ENCODE measurements at regions not wholly inside any gene's neighbourhood (a gene's known extent, or its start where the extent isn't known, plus 50 kb on each side); places are given as distances from the start of the nearest gene placed in this dataset.

DNA sequence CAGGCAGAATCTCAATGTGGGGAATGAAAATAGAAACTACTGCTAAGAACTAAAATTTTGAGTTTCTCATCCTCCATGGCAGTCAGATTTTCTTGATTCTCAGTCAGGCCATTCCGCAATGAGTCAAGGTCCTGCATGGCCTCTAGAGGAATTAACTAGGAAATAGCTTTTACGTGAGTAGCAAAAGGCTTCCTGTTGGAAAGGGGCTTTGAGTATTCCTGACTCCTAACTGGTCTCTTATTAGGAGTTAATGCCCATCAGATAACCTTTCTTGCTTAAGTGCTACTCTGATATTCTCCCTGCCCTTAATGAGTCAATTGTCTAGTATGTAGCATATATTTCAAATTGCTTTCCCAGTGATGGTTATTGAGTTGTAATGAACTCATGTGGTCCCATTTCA, 65.7 kb upstream of the ARHGAP24 start:
- Histone ChIP-seq H3K36me3 (no peaks in the 10 kb centered on the region), H3K27ac (no peak overlapping the region), H3K4me3 (no peak overlapping the region), H3K4me1 (no peaks in the 10 kb centered on the region), H3K27me3 (no peaks in the 10 kb centered on the region), H3K9me3 (no peaks in the 10 kb centered on the region)
- TF ChIP-seq, protein P1, sequence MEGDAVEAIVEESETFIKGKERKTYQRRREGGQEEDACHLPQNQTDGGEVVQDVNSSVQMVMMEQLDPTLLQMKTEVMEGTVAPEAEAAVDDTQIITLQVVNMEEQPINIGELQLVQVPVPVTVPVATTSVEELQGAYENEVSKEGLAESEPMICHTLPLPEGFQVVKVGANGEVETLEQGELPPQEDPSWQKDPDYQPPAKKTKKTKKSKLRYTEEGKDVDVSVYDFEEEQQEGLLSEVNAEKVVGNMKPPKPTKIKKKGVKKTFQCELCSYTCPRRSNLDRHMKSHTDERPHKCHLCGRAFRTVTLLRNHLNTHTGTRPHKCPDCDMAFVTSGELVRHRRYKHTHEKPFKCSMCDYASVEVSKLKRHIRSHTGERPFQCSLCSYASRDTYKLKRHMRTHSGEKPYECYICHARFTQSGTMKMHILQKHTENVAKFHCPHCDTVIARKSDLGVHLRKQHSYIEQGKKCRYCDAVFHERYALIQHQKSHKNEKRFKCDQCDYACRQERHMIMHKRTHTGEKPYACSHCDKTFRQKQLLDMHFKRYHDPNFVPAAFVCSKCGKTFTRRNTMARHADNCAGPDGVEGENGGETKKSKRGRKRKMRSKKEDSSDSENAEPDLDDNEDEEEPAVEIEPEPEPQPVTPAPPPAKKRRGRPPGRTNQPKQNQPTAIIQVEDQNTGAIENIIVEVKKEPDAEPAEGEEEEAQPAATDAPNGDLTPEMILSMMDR (IDR thresholded peaks at IDR 0.05), result no peak
- TF ChIP-seq POLR2AphosphoS5 (IDR thresholded peaks at IDR 0.05) (no peak), POLR2A (IDR thresholded peaks at IDR 0.05) (no peak), EP300 (IDR thresholded peaks at IDR 0.05; ENCODE audit: low read depth) (no peak)
- 93 to 95% methylated on average over 2 of the region's 2 CpGs for WGBS, 2 donors (ENCODE audit: low coverage in 1 of 2)
- intact Hi-C loops (cut with DNase I; ENCODE audit: low total_unique reads), result no loop called here
- no peak for DNase-seq
- in situ Hi-C loops (cut with MboI; ENCODE audit: low pct_ligation_motif_present in 1 of 4, low pct_unique_long_range_greater_than_20kb in 1 of 4, low sequenced_read_pairs in 3 of 4), result loop anchor here in 1 of 4 donors (25.0 kb wide), 1 partner anchor 328 kb away; no protein-coding TSS in a partner anchor

DNA sequence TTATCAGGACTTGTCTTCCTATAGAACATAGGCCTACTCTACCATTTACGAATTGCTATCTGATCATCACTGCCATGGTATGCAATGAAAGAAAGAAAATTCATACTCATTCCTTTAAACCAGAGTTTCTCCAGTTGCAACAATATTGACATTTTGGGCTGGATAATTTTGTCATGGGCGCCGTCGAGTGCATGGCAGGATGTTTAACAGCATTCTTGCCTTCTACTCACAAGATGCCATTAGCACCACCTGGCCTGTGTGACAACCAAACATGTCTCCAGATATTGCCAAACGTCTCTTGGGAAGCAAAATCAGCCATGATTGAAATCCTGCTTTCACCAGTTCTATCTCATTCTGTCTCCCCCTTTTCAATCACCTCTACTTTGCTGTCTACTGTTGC, 63.6 kb upstream of the ARHGAP24 start:
- H3K4me1 ChIP-seq, result no peaks in the 10 kb centered on the region

GRCh38 chr4:85414972-85415371, 60.0 kb upstream of the ARHGAP24 start:
- Histone ChIP-seq H3K36me3 (no peaks in the 10 kb centered on the region), H3K4me3 (no peak overlapping the region), H3K27ac (no peak overlapping the region), H3K4me1 (no peaks in the 10 kb centered on the region), H3K9me3 (no peaks in the 10 kb centered on the region), H3K27me3 (no peaks in the 10 kb centered on the region)
- WGBS, 2 donors (ENCODE audit: low coverage in 1 of 2), result 54 to 87% methylated on average over 3 of the region's 3 CpGs
- intact Hi-C loops (cut with DNase I; ENCODE audit: low total_unique reads) (no loop called here), in situ Hi-C loops (cut with MboI; ENCODE audit: low pct_ligation_motif_present in 1 of 4, low pct_unique_long_range_greater_than_20kb in 1 of 4, low sequenced_read_pairs in 3 of 4) (loop anchor here in 1 of 4 donors (25.0 kb wide), 1 partner anchor 322 kb away; no protein-coding TSS in a partner anchor)
- TF ChIP-seq POLR2A (IDR thresholded peaks at IDR 0.05) (no peak), EP300 (IDR thresholded peaks at IDR 0.05; ENCODE audit: low read depth) (no peak), POLR2AphosphoS5 (IDR thresholded peaks at IDR 0.05) (no peak)
- TF ChIP-seq, protein P1 (IDR thresholded peaks at IDR 0.05), result no peak
- DNase-seq, result no peak

More for the DNA sequence above, 63.6 kb upstream of the ARHGAP24 start:
- Histone ChIP-seq H3K27ac (no peak overlapping the region), H3K9me3 (no peaks in the 10 kb centered on the region), H3K27me3 (no peaks in the 10 kb centered on the region), H3K36me3 (no peaks in the 10 kb centered on the region), H3K4me3 (no peak overlapping the region)
- in situ Hi-C loops (cut with MboI; ENCODE audit: low pct_ligation_motif_present in 1 of 4, low pct_unique_long_range_greater_than_20kb in 1 of 4, low sequenced_read_pairs in 3 of 4) (loop anchor here in 1 of 4 donors (25.0 kb wide), 1 partner anchor 326 kb away; no protein-coding TSS in a partner anchor), intact Hi-C loops (cut with DNase I; ENCODE audit: low total_unique reads) (no loop called here)
- 90 to 100% methylated on average over 1 to 5 of the region's 5 CpGs for WGBS, 2 donors (ENCODE audit: low coverage in 1 of 2)
- TF ChIP-seq EP300 (IDR thresholded peaks at IDR 0.05; ENCODE audit: low read depth), result no peak
- TF ChIP-seq POLR2AphosphoS5 (IDR thresholded peaks at IDR 0.05), result no peak
- TF ChIP-seq, protein P1 (IDR thresholded peaks at IDR 0.05), result no peak
- no peak for TF ChIP-seq POLR2A (IDR thresholded peaks at IDR 0.05)
- no peak for DNase-seq

GRCh38 chr4:85416094-85416493, 58.9 kb upstream of the ARHGAP24 start:
- DNase-seq, result no peak
- in situ Hi-C loops (cut with MboI; ENCODE audit: low pct_ligation_motif_present in 1 of 4, low pct_unique_long_range_greater_than_20kb in 1 of 4, low sequenced_read_pairs in 3 of 4), result loop anchor here in 1 of 4 donors (25.0 kb wide), 1 partner anchor 321 kb away; no protein-coding TSS in a partner anchor
- no peaks in the 10 kb centered on the region for H3K36me3 ChIP-seq
- 67 to 89% methylated on average over 2 of the region's 2 CpGs for WGBS, 2 donors (ENCODE audit: low coverage in 1 of 2)
- no peak overlapping the region for H3K4me3 ChIP-seq
- H3K27ac ChIP-seq, result no peak overlapping the region
- TF ChIP-seq POLR2AphosphoS5 (IDR thresholded peaks at IDR 0.05), result no peak
- TF ChIP-seq, protein P1 (IDR thresholded peaks at IDR 0.05), result no peak
- H3K9me3 ChIP-seq, result no peaks in the 10 kb centered on the region
- H3K4me1 ChIP-seq, result no peaks in the 10 kb centered on the region
- intact Hi-C loops (cut with DNase I; ENCODE audit: low total_unique reads), result no loop called here
- H3K27me3 ChIP-seq, result no peaks in the 10 kb centered on the region
